GM12878 (cell line): ENCODE measurements at regions not wholly inside any gene's neighbourhood (a gene's known extent, or its start where the extent isn't known, plus 50 kb on each side); places are given as distances from the start of the nearest gene placed in this dataset.

Experiments used
- ATF2 ChIP-seq: IDR thresholded peaks from 2 replicates; pipeline ENCODE4 v1.6.1; 2012; ENCODE audit warnings: low read length, inconsistent platforms
- ELK1 ChIP-seq: IDR thresholded peaks from 2 replicates; pipeline ENCODE4 v1.6.1; 2012; ENCODE audit warnings: low read depth, low read length, improper control_type of control experiment
- POU2F2 ChIP-seq: IDR thresholded peaks from 3 replicates; pipeline ENCODE4 v1.6.1; 2011; ENCODE audit warnings: low read depth, mild to moderate bottlenecking, low read length, borderline replicate concordance
- SREBF1 ChIP-seq: IDR thresholded peaks from 2 replicates; pipeline ENCODE4 v1.6.1; 2012; ENCODE audit warnings: mild to moderate bottlenecking, low read length
- ZNF217 ChIP-seq: fragments of 450-650 bp; IDR thresholded peaks from 2 replicates; pipeline ENCODE4 v1.6.1; 2017; ENCODE audit warnings: antibody characterized with exemption, mild to moderate bottlenecking
- TF ChIP-seq, protein P1 (sequence below): IDR thresholded peaks from 2 replicates; pipeline ENCODE4 v1.6.1; 2012; ENCODE audit warnings: improper control_type of control experiment, low read depth, low read length; ENCODE audit not compliant: insufficient replicate concordance

- TF ChIP-seq ELK1 = no peak
- TF ChIP-seq ATF2 = no peak
- no peak for TF ChIP-seq ZNF217
- TF ChIP-seq SREBF1 = no peak
- no peak for TF ChIP-seq POU2F2
- TF ChIP-seq, protein P1, sequence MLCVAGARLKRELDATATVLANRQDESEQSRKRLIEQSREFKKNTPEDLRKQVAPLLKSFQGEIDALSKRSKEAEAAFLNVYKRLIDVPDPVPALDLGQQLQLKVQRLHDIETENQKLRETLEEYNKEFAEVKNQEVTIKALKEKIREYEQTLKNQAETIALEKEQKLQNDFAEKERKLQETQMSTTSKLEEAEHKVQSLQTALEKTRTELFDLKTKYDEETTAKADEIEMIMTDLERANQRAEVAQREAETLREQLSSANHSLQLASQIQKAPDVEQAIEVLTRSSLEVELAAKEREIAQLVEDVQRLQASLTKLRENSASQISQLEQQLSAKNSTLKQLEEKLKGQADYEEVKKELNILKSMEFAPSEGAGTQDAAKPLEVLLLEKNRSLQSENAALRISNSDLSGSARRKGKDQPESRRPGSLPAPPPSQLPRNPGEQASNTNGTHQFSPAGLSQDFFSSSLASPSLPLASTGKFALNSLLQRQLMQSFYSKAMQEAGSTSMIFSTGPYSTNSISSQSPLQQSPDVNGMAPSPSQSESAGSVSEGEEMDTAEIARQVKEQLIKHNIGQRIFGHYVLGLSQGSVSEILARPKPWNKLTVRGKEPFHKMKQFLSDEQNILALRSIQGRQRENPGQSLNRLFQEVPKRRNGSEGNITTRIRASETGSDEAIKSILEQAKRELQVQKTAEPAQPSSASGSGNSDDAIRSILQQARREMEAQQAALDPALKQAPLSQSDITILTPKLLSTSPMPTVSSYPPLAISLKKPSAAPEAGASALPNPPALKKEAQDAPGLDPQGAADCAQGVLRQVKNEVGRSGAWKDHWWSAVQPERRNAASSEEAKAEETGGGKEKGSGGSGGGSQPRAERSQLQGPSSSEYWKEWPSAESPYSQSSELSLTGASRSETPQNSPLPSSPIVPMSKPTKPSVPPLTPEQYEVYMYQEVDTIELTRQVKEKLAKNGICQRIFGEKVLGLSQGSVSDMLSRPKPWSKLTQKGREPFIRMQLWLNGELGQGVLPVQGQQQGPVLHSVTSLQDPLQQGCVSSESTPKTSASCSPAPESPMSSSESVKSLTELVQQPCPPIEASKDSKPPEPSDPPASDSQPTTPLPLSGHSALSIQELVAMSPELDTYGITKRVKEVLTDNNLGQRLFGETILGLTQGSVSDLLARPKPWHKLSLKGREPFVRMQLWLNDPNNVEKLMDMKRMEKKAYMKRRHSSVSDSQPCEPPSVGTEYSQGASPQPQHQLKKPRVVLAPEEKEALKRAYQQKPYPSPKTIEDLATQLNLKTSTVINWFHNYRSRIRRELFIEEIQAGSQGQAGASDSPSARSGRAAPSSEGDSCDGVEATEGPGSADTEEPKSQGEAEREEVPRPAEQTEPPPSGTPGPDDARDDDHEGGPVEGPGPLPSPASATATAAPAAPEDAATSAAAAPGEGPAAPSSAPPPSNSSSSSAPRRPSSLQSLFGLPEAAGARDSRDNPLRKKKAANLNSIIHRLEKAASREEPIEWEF = no peak
Measured at GRCh38 chr1:14102180-14102579, 402.2 kb downstream of the PRDM2 start (continued).
